ENCODE measurements at regions not wholly inside any gene's neighbourhood (a gene's known extent, or its start where the extent isn't known, plus 50 kb on each side); places are given as distances from the start of the nearest gene placed in this dataset.

DNA sequence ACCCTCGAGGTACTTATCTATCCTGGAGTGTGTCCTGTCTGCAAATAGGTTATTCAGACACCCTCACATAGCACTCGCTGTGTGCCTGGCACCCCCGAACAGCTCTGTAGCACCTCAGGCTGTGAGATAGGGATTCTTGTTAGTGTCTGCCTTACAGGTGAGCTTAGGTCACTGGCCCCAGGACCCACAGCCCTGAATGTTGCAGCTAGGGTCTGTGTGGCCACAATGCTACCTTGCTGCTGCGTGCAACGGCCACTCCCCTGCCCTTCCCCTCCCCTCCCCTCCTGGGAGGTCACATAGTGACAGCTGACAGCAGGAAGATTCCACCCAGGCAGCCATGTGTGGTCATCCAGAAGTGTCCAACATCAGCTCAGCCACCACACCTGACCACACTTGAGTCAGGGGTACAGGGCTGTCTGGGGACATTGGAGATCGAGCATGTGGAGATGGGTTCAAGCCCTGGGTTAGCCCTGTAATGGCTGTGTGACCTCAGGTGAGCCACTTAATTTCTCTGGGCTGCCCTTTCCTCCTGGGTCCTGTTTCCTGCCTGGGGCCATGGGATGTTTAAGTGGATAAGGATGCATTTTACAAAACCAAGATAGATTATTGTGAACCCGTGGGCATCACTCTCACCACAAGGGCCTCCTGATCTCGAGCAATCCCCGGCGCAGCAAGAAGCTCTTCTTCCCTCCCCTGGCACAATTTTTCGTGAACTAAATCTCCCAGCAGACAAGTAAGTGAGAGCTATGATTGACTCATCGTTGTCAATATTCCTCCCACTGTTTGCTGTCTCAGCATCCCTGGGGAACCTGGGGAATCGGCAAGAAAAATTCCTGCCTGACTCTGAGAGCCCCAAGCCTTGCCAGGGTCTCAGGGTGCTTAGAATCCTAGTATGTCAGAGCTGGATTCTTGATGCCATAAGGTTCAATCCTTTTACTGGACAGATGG lies 208.7 kb downstream of the PTPRU start:
- Mint-ChIP-seq H3K4me1 (ENCODE audit: low read depth, unreplicated experiment) (no peaks in the 10 kb centered on the region), H3K36me3 (ENCODE audit: insufficient read depth, unreplicated experiment) (no peaks in the 10 kb centered on the region), H3K4me3 (ENCODE audit: unreplicated experiment) (no peak overlapping the region), H3K27ac (ENCODE audit: unreplicated experiment) (no peak overlapping the region), H3K27me3 (ENCODE audit: insufficient read depth, unreplicated experiment) (peaks cover 8% of the 10 kb centered on the region), H3K9me3 (ENCODE audit: unreplicated experiment) (no peaks in the 10 kb centered on the region)
- Histone ChIP-seq H3K4me1 (no peaks in the 10 kb centered on the region), H3K36me3 (ENCODE audit: control insufficient read depth, insufficient read depth, low read length) (no peaks in the 10 kb centered on the region), H3K4me3 (ENCODE audit: low read depth, low read length) (no peak overlapping the region), H3K27me3 (replicated peaks; ENCODE audit: control insufficient read depth, insufficient read depth, low read length) (no peaks in the 10 kb centered on the region), H3K9me3 (no peaks in the 10 kb centered on the region)
- BruUV-seq (replicated peaks), result no TSS peak
- TF ChIP-seq, protein P1, sequence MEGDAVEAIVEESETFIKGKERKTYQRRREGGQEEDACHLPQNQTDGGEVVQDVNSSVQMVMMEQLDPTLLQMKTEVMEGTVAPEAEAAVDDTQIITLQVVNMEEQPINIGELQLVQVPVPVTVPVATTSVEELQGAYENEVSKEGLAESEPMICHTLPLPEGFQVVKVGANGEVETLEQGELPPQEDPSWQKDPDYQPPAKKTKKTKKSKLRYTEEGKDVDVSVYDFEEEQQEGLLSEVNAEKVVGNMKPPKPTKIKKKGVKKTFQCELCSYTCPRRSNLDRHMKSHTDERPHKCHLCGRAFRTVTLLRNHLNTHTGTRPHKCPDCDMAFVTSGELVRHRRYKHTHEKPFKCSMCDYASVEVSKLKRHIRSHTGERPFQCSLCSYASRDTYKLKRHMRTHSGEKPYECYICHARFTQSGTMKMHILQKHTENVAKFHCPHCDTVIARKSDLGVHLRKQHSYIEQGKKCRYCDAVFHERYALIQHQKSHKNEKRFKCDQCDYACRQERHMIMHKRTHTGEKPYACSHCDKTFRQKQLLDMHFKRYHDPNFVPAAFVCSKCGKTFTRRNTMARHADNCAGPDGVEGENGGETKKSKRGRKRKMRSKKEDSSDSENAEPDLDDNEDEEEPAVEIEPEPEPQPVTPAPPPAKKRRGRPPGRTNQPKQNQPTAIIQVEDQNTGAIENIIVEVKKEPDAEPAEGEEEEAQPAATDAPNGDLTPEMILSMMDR (IDR thresholded peaks at IDR 0.05; ENCODE audit: insufficient read depth in 1 of 2, low read depth in 1 of 2, low read length in 1 of 2, severe bottlenecking in 1 of 2, unreplicated experiment in 1 of 2), result no peak
- DNase-seq, result no peak
- intact Hi-C loops (cut with micrococcal nuclease; ENCODE audit: unreplicated experiment), result no loop called here
- ChIA-PET CTCF (no interaction called here), POLR2A (interaction anchor here (0.5 kb wide), 1 partner anchor 28 kb away, joined by 3 read pairs; no protein-coding TSS in a partner anchor)

DNA sequence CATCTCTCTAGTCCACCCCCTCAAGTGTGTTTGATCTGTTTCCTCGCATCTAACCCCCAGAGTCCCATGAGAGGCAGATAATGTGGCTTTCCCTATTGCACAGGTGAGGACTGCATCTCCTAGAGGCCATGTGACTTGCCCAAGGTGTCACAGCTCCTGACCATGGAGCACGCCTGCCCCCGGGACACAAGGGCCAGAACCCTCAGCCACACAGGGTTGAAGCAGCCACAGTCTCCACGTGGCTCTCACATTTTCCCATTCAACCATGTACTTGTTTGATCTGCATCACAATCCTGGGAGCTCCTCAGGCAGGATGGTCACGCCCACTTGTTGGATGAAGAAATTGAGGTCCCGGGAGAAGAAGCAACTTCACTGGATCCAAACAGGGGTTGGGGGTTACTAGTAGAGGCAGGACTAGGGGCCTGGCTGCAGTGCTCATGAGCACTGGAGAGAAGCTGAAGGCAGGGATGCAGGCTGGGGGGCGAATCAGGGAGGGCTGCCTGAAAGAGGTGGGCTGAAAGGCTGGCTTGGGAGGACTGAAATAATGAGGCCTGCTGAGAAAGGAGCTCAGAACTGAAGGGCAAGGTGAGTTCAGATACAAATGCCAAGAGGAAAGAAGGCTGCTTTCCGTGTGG lies 207.9 kb downstream of the PTPRU start:
- no peak overlapping the region for H3K4me3 ChIP-seq (ENCODE audit: low read depth, low read length)
- ChIA-PET POLR2A (interaction anchor here (0.5 kb wide), 1 partner anchor 29 kb away, joined by 3 read pairs; no protein-coding TSS in a partner anchor), CTCF (no interaction called here)
- H3K27me3 ChIP-seq (replicated peaks; ENCODE audit: control insufficient read depth, insufficient read depth, low read length), result no peaks in the 10 kb centered on the region
- no TSS peak for BruUV-seq (replicated peaks)
- no peaks in the 10 kb centered on the region for H3K36me3 Mint-ChIP-seq (ENCODE audit: insufficient read depth, unreplicated experiment)
- TF ChIP-seq, protein P1 (IDR thresholded peaks at IDR 0.05; ENCODE audit: insufficient read depth in 1 of 2, low read depth in 1 of 2, low read length in 1 of 2, severe bottlenecking in 1 of 2, unreplicated experiment in 1 of 2), result no peak
- no peaks in the 10 kb centered on the region for H3K9me3 Mint-ChIP-seq (ENCODE audit: unreplicated experiment)
- DNase-seq, result no peak
- H3K4me3 Mint-ChIP-seq (ENCODE audit: unreplicated experiment), result no peak overlapping the region
- no peaks in the 10 kb centered on the region for H3K9me3 ChIP-seq
- no peak overlapping the region for H3K27ac Mint-ChIP-seq (ENCODE audit: unreplicated experiment)
- H3K4me1 Mint-ChIP-seq (ENCODE audit: low read depth, unreplicated experiment), result no peaks in the 10 kb centered on the region
- peaks cover 12% of the 10 kb centered on the region for H3K27me3 Mint-ChIP-seq (ENCODE audit: insufficient read depth, unreplicated experiment)
- H3K4me1 ChIP-seq, result no peaks in the 10 kb centered on the region
- H3K36me3 ChIP-seq (ENCODE audit: control insufficient read depth, insufficient read depth, low read length), result no peaks in the 10 kb centered on the region
- intact Hi-C loops (cut with micrococcal nuclease; ENCODE audit: unreplicated experiment), result no loop called here

DNA sequence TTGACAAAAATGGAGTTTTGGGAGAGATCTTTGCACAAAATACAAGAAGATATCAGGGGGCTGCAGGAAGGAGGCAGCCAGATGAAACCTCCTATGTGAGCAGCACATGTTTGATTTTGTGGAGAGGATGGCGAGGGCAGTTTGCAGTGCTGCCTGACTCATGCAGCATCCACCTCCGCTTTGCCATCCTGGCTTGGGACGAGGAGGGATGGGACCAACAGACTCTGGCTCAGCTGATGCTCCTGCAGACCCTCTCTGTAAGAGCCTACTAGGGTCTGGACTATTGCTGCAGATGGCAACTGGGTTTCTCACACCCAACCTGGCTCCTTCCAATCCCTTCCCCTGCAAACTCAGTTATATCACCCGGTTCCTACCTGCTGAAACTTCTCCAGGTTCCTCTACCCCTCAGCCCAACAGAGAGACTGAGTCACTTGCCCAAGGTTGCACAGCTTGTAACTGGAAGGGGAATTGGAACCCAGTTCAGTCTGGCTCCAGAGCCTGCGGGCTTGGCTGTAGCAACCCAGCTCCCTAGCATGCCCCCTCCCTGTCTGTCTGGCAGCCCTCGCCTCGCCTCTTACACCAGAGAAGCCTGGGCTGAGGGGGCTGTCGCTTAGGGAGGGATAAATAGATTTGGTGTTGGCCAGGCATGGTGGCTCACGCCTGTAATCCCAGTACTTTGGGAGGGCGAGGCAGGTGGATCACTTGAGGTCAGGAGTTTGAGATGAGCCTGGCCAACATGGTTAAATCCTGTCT lies 205.8 kb downstream of the PTPRU start:
- Histone ChIP-seq H3K9me3 (no peaks in the 10 kb centered on the region), H3K4me1 (no peaks in the 10 kb centered on the region), H3K27me3 (replicated peaks; ENCODE audit: control insufficient read depth, insufficient read depth, low read length) (no peaks in the 10 kb centered on the region), H3K36me3 (ENCODE audit: control insufficient read depth, insufficient read depth, low read length) (no peaks in the 10 kb centered on the region), H3K4me3 (ENCODE audit: low read depth, low read length) (no peak overlapping the region)
- Mint-ChIP-seq H3K4me1 (ENCODE audit: low read depth, unreplicated experiment) (no peaks in the 10 kb centered on the region), H3K27me3 (ENCODE audit: insufficient read depth, unreplicated experiment) (peaks cover 12% of the 10 kb centered on the region), H3K27ac (ENCODE audit: unreplicated experiment) (no peak overlapping the region), H3K9me3 (ENCODE audit: unreplicated experiment) (no peaks in the 10 kb centered on the region), H3K36me3 (ENCODE audit: insufficient read depth, unreplicated experiment) (no peaks in the 10 kb centered on the region), H3K4me3 (ENCODE audit: unreplicated experiment) (no peak overlapping the region)
- DNase-seq, result no peak
- TF ChIP-seq, protein P1 (IDR thresholded peaks at IDR 0.05; ENCODE audit: insufficient read depth in 1 of 2, low read depth in 1 of 2, low read length in 1 of 2, severe bottlenecking in 1 of 2, unreplicated experiment in 1 of 2), result no peak
- intact Hi-C loops (cut with micrococcal nuclease; ENCODE audit: unreplicated experiment), result no loop called here
- BruUV-seq (replicated peaks), result no TSS peak
- CTCF ChIA-PET, result no interaction called here
- POLR2A ChIA-PET, result no interaction called here
